ENCODE measurements at regions not wholly inside any gene's neighbourhood (a gene's known extent, or its start where the extent isn't known, plus 50 kb on each side); places are given as distances from the start of the nearest gene placed in this dataset.

GRCh38 chr18:56412951-56413350 lies 225.4 kb downstream of the TXNL1 start:
- TF ChIP-seq SUZ12 (IDR thresholded peaks at IDR 0.05; ENCODE audit: low read length) = no peak
- no peak for TF ChIP-seq CTCF (IDR thresholded peaks at IDR 0.05; ENCODE audit: control extremely low read depth in 1 of 3, insufficient read depth in 1 of 3, low read depth in 1 of 3, low read length in 3 of 3)
- no peak for TF ChIP-seq SP2 (IDR thresholded peaks at IDR 0.05; ENCODE audit: low read length)
- TF ChIP-seq PHF8 (conservative IDR thresholded peaks at IDR 0.05; ENCODE audit: low read depth, low read length) = no peak
- no peak for TF ChIP-seq SP1 (IDR thresholded peaks at IDR 0.05; ENCODE audit: low read depth, low read length)
- no peak for TF ChIP-seq USF2 (IDR thresholded peaks at IDR 0.05; ENCODE audit: low read length)

All from H1 (cell line).